ENCODE measurements at regions not wholly inside any gene's neighbourhood (a gene's known extent, or its start where the extent isn't known, plus 50 kb on each side); places are given as distances from the start of the nearest gene placed in this dataset.

DNA sequence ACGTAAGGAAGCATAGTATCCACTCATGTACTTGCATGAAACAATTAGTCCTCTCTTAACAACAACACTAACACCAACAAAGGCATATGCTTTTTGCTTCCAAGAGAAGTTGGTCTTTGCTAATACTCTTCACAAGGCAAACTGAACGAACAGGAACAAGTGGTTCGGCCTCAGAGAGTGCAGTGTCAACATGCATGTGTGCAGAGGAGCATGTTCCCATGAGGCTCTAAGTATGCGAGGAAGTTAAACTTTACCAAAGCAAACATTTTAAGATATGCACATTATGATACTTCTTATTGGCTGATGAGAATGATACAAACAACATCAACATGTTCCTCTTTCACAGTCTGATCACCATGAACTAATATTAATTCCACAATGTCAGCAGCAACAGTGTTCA, 285.3 kb upstream of the IRX5 start:
- peaks cover 0 to 3% (median 2%) of the 10 kb centered on the region in 3 donors for H3K27me3 Mint-ChIP-seq (ENCODE audit: low read depth in 3 of 3)
- no peak overlapping the region for H3K27ac Mint-ChIP-seq
- no peaks in the 10 kb centered on the region for H3K4me1 Mint-ChIP-seq
- no peak for DNase-seq
- no peak overlapping the region for H3K4me3 Mint-ChIP-seq
- peaks cover 0 to 2% (median 0%) of the 10 kb centered on the region in 6 donors for H3K9me3 Mint-ChIP-seq
- H3K36me3 Mint-ChIP-seq, result no peaks in the 10 kb centered on the region

- Mint-ChIP-seq H3K36me3 (no peaks in the 10 kb centered on the region), H3K27ac (no peak overlapping the region), H3K9me3 (peaks cover 0 to 2% (median 0%) of the 10 kb centered on the region in 6 donors), H3K27me3 (ENCODE audit: low read depth in 3 of 3) (peaks cover 0 to 5% (median 5%) of the 10 kb centered on the region in 3 donors), H3K4me1 (no peaks in the 10 kb centered on the region), H3K4me3 (no peak overlapping the region)
- DNase-seq, result no peak
Observed at GRCh38 chr16:54636221-54636793, 294.4 kb upstream of the IRX5 start.

DNA sequence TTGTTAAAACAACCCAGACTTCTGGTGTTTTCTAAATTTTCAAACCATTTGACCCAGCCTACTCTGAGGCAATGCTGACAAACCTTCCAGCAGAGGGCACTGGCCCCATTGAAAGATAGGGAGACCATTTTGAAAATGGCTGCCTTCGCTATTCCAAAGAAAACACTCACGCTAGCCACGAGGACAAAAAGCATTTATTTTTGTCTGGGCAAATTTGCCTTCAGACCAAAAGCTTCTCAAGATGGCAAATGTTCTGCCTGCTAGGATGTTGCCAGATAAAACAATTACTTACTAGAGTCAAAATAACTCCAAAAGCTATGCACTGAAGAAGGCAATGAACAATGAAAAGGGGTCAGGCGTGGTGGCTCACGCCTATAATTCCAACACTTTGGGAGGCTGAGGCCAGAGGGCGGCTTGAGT, 296.7 kb upstream of the IRX5 start:
- DNase-seq, result no peak
- Mint-ChIP-seq H3K36me3 (no peaks in the 10 kb centered on the region), H3K9me3 (peaks cover 0 to 1% (median 0%) of the 10 kb centered on the region in 6 donors), H3K27ac (no peak overlapping the region), H3K4me1 (no peaks in the 10 kb centered on the region), H3K4me3 (no peak overlapping the region), H3K27me3 (ENCODE audit: low read depth in 3 of 3) (peaks cover 0 to 5% (median 5%) of the 10 kb centered on the region in 3 donors)

DNA sequence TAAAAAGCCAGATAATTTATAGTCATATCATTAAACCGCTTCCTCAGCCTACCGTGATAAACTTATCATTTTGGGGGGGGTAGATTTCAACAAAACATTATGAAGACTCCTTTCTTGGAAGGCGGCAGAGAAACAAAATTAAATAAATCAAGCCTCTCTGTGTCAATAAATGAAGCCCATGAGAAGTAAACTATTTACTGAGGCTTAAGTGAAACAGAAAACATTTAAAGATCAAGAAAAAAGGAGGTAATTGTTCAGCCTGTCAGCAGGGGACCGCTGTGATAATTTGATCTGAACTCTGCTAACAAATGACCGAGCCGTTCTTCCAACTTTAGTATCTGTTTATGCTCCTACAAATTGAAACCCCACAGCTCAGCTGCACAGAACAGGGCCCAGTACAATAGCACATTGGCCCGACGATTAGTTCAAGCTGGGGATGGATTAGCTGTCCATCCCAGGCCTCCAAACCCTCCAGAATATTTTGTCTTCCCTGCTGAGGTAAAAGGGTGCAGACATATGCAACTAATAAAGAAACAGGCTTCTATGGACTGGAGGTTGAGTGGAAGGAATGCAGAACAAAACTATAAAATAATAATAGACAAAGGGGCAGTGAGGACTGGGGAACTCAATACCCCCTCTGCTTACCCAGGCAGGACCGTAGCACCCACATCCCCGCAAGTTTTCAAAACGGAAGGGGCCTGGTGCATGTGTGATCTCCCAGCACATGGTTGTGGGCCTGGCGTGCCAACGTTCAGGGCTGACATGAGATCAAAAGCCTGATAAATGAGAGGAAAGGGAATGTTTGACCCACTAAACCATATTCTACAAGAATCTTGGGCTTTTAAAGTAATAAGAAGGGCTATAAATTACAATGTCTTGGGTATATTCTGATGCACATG, 298.1 kb upstream of the IRX5 start:
- Mint-ChIP-seq H3K4me3 (no peak overlapping the region), H3K36me3 (no peaks in the 10 kb centered on the region), H3K9me3 (peaks cover 0 to 1% (median 0%) of the 10 kb centered on the region in 6 donors), H3K27me3 (ENCODE audit: low read depth in 3 of 3) (peaks cover 0 to 7% (median 2%) of the 10 kb centered on the region in 3 donors), H3K27ac (no peak overlapping the region), H3K4me1 (no peaks in the 10 kb centered on the region)
- no peak for DNase-seq

DNA sequence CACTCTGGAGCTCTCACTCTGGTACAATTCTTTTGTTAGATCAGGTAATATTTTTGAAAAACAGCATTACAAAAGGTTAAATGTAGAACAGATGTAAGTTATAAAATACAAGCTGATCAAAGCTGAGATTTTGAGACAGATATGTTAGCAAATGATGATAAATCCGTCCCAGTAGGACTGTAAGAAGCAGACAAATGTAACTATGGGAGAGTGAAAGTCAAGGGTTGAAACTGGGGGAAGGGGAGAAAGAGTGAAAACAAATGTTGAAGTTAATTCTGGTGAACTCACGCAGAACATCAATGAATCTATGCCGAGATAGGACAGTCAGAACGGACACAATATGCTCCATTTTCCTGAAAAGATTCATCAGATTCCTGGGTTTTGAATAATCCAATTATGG, 298.9 kb upstream of the IRX5 start:
- Mint-ChIP-seq H3K4me3 (no peak overlapping the region), H3K27me3 (ENCODE audit: low read depth in 3 of 3) (peaks cover 0 to 5% (median 2%) of the 10 kb centered on the region in 3 donors), H3K27ac (no peak overlapping the region), H3K4me1 (no peaks in the 10 kb centered on the region), H3K36me3 (no peaks in the 10 kb centered on the region), H3K9me3 (peaks cover 0 to 1% (median 0%) of the 10 kb centered on the region in 6 donors)
- DNase-seq, result no peak

GRCh38 chr16:54630284-54630967, 300.2 kb upstream of the IRX5 start:
- H3K4me3 Mint-ChIP-seq, result no peak overlapping the region
- H3K36me3 Mint-ChIP-seq, result no peaks in the 10 kb centered on the region
- no peak for DNase-seq
- peaks cover 0 to 3% (median 2%) of the 10 kb centered on the region in 3 donors for H3K27me3 Mint-ChIP-seq (ENCODE audit: low read depth in 3 of 3)
- H3K4me1 Mint-ChIP-seq, result no peaks in the 10 kb centered on the region
- H3K9me3 Mint-ChIP-seq, result no peaks in the 10 kb centered on the region
- H3K27ac Mint-ChIP-seq, result no peak overlapping the region

GRCh38 chr16:54628796-54629625, 301.7 kb upstream of the IRX5 start:
- Mint-ChIP-seq H3K9me3 (peaks cover 0 to 2% (median 0%) of the 10 kb centered on the region in 6 donors), H3K4me1 (no peaks in the 10 kb centered on the region), H3K36me3 (no peaks in the 10 kb centered on the region), H3K27me3 (ENCODE audit: low read depth in 3 of 3) (peaks cover 0 to 3% (median 2%) of the 10 kb centered on the region in 3 donors), H3K4me3 (no peak overlapping the region), H3K27ac (no peak overlapping the region)
- DNase-seq, result no peak

DNA sequence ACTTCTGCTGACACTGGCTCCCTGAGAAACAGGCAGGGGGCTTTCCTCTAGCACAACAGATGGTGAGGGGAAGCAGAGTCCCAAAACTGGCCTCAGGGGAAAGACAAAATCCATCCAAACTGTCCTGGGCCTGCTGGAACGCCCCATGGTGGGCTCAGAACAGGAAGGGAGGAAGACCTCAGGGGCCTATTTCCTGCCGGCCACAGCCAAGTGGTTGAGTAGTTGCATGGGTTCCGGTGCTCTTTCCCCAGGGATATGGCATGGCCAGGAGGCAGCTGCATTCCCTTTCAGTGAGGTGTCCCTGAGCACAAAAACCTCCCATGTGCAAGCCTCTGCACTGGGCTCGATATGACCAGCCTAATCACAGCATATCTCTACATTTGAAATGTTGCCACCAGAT, 303.0 kb upstream of the IRX5 start:
- Mint-ChIP-seq H3K9me3 (peaks cover 0 to 2% (median 0%) of the 10 kb centered on the region in 6 donors), H3K4me3 (no peak overlapping the region), H3K36me3 (no peaks in the 10 kb centered on the region)

GRCh38 chr16:54623636-54624035, 307.0 kb upstream of the IRX5 start:
- Mint-ChIP-seq H3K4me3 (no peak overlapping the region), H3K9me3 (peaks cover 0 to 7% (median 0%) of the 10 kb centered on the region in 6 donors), H3K27ac (no peak overlapping the region), H3K36me3 (no peaks in the 10 kb centered on the region), H3K27me3 (ENCODE audit: low read depth in 3 of 3) (peaks cover 0 to 10% (median 2%) of the 10 kb centered on the region in 3 donors), H3K4me1 (no peaks in the 10 kb centered on the region)
- no peak for DNase-seq

More for the DNA sequence above, 303.0 kb upstream of the IRX5 start:
- H3K4me1 Mint-ChIP-seq, result no peaks in the 10 kb centered on the region
- DNase-seq, result no peak
- H3K27me3 Mint-ChIP-seq (ENCODE audit: low read depth in 3 of 3), result peaks cover 0 to 3% (median 2%) of the 10 kb centered on the region in 3 donors
- no peak overlapping the region for H3K27ac Mint-ChIP-seq

DNA sequence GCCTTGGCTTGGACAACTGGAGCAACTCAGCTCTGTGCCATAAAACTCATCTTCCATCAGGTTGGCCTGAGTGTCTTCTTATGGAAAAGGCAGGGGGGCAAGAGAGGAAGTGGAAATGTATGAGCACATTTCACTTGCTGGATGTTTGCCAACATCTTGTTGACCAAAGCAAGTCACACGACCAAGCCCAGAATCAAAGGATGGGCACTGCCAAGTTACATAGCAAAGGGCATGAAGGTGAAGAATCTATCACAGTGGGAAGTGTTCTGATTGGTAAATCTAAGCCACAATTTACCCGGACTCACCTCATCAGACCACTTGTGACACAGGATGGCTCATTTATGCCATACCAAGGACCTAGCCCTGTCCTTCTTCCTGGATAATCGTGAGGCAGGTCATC, 310.5 kb upstream of the IRX5 start:
- H3K36me3 Mint-ChIP-seq, result no peaks in the 10 kb centered on the region
- no peaks in the 10 kb centered on the region for H3K4me1 Mint-ChIP-seq
- H3K4me3 Mint-ChIP-seq, result no peak overlapping the region
- DNase-seq, result no peak
- peaks cover 0 to 7% (median 1%) of the 10 kb centered on the region in 3 donors for H3K27me3 Mint-ChIP-seq (ENCODE audit: low read depth in 3 of 3)
- no peak overlapping the region for H3K27ac Mint-ChIP-seq
- H3K9me3 Mint-ChIP-seq, result peaks cover 0 to 7% (median 0%) of the 10 kb centered on the region in 6 donors

- no peaks in the 10 kb centered on the region for H3K4me1 Mint-ChIP-seq
- H3K36me3 Mint-ChIP-seq, result no peaks in the 10 kb centered on the region
- H3K27me3 Mint-ChIP-seq (ENCODE audit: low read depth in 3 of 3), result peaks cover 1 to 5% (median 2%) of the 10 kb centered on the region in 3 donors
- no peak overlapping the region for H3K4me3 Mint-ChIP-seq
- H3K27ac Mint-ChIP-seq, result no peak overlapping the region
- no peak for DNase-seq
- H3K9me3 Mint-ChIP-seq, result peaks cover 0 to 3% (median 0%) of the 10 kb centered on the region in 6 donors
Observed at GRCh38 chr16:54616610-54617009, 314.1 kb upstream of the IRX5 start.

DNA sequence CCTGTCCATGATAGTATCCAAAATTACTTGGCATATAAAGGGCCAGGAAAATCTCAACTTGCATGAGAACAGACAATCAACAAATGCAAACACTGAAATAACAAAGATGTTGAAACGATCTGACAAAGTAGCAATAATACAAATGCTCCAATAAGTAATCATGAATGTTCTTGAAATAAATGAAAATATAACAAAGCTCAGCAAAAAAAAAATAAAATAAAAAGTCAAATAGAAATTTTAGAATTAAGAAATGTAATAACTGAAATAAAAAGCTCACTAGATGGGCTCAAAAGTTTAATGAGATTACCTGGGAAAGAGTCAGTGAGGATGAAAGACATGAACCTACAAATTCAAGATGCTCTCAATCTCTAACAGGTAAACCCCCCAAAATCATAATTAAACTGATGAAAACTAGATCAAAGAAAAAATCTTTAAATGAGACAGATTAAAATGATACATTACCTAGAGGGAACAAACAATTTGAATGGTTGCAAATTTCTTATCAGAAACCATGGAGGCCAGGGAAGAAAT, 319.0 kb upstream of the IRX3 start:
- no peak overlapping the region for H3K4me3 Mint-ChIP-seq
- no peak overlapping the region for H3K27ac Mint-ChIP-seq
- no peaks in the 10 kb centered on the region for H3K4me1 Mint-ChIP-seq
- no peaks in the 10 kb centered on the region for H3K36me3 Mint-ChIP-seq
- H3K9me3 Mint-ChIP-seq, result peaks cover 2 to 21% (median 9%) of the 10 kb centered on the region in 6 donors
- no peak for DNase-seq
- peaks cover 0 to 3% (median 0%) of the 10 kb centered on the region in 3 donors for H3K27me3 Mint-ChIP-seq (ENCODE audit: low read depth in 3 of 3)

DNA sequence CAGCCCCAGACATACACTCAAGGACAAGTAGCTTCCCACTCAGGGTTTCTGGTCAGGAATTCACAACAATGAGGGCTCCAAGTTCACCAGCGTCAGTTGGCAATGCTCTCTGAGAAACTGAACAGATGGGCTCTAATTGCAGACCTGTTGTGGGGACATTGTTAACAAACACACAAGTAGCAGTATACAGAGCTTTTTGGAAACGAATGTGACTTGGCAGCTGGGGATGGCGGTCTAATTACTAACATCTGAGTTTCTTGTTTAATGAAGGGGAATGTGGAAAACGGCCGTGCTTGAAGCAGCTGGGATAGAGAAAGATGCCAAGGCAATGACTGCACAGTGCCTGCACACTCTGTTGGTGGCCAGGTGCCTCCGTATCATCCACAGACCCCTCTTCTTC, 316.1 kb upstream of the IRX3 start:
- H3K27ac Mint-ChIP-seq, result no peak overlapping the region
- DNase-seq, result no peak
- peaks cover 2 to 21% (median 10%) of the 10 kb centered on the region in 6 donors for H3K9me3 Mint-ChIP-seq
- H3K4me1 Mint-ChIP-seq, result no peaks in the 10 kb centered on the region
- H3K27me3 Mint-ChIP-seq (ENCODE audit: low read depth in 3 of 3), result peaks cover 0 to 3% (median 0%) of the 10 kb centered on the region in 3 donors
- no peak overlapping the region for H3K4me3 Mint-ChIP-seq
- H3K36me3 Mint-ChIP-seq, result no peaks in the 10 kb centered on the region

All from immature natural killer cell (primary cell).